Right forelimb (tissue), 1 donor: ENCODE measurements at regions not wholly inside any gene's neighbourhood (a gene's known extent, or its start where the extent isn't known, plus 50 kb on each side); places are given as distances from the start of the nearest gene placed in this dataset.
"Not testable (repeated sequence)": the region's sequence is repeated elsewhere in the genome, so short reads cannot be mapped to it uniquely, and the experiment has no call there.

Experiments used
- DNase-seq: peaks from one replicate; pipeline ENCODE4 v3.0.0-alpha.2; 2018

DNA sequence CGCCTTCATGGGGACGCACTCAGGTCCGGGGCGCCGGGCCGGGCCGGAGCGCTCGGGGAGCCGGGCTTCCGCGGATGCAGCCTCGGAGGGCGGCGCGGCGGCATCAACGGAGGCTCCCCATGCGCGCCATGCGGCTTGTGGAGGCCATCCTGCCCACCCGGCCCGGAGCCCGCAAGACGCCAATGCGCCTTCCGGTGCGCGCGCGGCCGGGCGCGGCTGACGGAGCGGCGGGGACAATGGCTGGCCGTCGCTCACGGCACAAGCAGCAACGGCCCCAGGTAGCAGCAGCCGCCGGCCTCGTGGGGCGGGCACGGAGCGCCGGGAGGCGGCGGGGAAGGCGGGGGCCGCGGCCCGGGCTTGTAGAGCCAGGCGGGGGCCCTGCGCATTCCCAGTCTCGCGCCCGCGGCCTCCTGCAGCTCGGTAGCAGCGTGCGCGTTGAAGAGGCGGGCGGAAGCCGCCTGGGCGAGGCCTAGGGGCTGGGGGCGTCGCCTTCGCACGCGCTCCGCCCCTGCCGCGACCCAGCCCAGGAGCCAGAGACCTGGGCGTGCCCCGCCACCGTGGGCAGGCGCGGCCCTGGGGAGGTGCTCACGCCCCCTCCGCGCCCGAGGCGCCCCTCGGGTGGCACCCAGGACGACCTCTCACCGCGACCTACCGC lies 168.6 kb upstream of the PRKX start:
- not testable (repeated sequence) for DNase-seq

DNA sequence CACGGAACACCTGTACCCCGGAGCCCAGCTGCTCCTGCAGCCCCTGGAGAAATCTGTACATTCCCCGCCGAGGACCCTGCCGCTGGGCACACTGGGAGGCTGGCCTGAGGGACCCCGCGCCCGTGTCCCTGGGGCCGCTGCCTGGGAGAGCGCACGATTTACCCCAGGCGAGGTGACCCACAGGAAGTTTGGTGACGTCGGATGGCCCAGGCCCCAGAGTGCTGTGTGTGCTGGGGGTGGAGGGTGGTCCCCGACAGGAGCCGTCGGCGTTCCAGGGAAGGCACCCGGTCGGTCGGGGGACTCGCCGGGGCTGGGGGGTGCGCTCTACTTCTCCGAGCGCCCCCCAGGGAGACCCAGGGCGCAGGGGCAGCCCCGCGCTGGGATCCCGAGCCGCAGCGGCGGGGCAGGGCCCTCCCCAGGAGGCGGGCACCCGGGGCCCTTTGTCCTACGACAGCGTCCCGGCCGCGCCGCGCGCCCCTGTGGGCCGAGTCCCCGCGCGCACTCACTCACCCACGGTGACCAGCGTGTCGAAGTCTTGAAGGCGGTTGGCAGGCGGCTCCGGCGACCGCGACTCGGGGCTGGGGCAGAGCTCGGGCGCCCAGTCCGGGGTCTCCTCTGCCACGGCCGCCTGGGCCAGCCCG lies 167.9 kb upstream of the PRKX start:
- DNase-seq, result not testable (repeated sequence)

DNA sequence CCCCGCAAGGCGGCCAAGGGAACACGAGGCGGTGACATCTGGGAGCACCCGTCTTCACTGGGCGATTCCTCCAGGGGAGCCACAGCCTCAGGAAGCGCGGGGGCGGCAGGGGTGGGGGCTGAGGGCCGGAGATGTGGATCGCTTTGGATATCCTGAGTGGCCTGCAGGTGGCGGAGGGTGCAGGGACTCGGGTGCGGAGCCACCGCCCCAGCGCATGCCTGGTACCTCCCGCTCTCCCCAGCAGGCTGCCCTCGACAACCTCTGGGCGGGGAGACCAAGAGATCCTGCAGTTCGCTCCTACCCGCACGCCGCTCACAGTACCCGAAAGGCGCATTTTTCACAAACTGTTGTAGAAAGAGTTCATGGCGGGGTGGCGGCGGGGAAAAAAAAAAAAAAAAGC lies 162.9 kb upstream of the PRKX start:
- DNase-seq, result not testable (repeated sequence)

DNA sequence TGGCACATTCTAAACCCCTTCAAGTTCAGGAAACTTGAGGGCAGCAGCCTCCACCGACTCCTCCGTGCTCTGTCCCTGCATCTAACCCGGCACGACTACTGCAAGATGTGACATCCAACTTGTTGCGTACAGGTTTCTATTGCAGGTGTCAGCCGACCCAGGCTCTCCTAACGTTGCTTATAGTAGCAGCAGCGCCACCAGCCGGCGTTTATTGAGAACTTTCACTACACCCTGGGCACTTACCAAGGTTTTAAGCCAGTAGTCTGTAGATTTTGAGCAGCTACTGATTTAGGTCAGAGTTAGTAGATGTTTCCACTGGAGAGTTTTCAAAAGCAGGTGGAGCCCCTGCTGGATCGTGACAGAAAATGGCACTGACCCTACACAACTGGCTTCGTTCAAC lies 162.2 kb upstream of the PRKX start:
- DNase-seq, result not testable (repeated sequence)

DNA sequence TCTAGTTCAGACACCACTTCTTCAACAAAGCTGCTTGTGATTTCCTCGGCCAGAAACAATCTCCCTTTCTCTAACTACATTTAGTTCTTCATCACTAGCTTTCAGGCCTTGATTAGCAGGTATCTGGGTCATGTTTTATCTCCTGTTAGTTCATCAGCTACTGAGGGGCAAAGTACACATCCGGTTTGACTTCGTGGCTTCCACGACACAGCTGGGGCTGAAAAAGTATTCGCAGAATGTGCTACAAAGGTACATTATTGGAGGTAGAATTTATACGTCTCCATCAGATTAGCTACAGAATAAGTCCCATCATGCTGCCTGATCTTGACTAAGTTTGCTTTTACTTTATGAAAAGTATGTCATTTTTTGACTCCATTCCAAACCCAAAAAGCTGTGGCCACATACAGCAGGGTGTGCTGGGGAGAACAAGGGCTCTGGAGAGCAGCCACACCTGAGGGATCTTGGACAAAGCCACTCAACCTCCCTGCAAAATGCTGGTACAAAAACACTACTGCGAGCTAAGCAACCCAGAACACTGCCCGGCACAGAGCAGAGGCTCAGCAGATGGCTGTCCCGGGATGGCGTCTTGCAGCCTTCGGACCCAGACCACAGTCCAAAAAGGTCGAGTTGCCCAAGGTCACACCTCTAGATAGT lies 158.9 kb upstream of the PRKX start:
- DNase-seq, result not testable (repeated sequence)

DNA sequence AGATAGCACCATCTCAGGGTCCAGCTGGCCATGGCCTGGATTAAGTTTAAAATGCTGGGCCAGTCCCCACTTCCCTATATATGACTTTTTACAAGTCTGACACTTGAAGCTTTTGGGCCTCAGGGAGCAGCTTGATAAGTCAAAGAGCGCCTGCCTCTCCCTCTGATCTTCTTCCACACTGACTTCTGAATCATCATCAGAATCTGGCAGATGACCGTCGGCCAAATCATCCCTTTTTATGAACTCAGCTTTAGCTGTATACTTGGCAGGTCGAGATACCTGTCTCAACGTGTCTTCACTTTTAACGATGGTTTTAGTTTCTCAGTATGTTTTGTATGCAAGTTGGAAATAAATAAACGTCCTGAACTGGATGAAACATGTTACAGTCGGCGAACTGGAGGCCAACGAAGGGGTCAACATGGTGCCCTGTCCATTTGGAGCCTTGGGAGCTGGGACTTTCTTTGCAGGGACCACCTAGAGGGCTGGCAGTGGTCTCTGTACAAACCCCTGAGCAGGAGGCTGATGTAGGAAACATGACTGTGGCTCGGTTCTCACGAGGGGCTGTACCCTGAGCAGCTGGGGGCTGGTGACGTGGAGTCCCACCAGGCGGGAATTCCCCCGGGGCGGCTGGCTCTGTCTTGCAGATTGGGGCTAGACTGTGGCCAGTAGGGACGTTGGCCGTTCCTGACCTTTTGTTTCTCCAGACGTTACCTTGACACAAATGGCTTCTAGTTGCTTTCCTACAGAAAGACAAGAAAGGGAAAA lies 153.8 kb upstream of the PRKX start:
- not testable (repeated sequence) for DNase-seq

DNA sequence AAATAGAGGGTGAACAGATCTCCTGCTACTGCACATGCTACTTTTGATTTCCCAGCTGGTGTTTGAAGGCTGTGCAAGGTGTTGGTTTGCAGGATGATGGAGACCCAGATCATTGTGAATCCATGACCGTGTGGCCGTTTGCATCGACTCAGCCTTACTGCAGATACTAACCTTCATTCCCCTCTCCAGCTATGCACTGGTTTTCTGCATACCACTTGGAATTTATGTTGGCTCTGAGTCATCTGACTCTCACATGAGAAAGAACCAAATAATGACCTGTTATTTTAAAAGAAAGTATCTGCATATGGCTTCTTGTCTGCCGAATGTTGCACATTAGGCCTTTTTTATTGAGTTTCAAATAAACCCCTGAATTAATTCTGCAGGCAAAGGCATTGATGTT lies 144.9 kb upstream of the PRKX start:
- DNase-seq, result not testable (repeated sequence)

DNA sequence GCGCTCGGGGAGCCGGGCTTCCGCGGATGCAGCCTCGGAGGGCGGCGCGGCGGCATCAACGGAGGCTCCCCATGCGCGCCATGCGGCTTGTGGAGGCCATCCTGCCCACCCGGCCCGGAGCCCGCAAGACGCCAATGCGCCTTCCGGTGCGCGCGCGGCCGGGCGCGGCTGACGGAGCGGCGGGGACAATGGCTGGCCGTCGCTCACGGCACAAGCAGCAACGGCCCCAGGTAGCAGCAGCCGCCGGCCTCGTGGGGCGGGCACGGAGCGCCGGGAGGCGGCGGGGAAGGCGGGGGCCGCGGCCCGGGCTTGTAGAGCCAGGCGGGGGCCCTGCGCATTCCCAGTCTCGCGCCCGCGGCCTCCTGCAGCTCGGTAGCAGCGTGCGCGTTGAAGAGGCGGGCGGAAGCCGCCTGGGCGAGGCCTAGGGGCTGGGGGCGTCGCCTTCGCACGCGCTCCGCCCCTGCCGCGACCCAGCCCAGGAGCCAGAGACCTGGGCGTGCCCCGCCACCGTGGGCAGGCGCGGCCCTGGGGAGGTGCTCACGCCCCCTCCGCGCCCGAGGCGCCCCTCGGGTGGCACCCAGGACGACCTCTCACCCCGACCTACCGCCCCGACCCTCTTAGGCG lies 130.2 kb upstream of the PRKX start:
- DNase-seq, result not testable (repeated sequence)

DNA sequence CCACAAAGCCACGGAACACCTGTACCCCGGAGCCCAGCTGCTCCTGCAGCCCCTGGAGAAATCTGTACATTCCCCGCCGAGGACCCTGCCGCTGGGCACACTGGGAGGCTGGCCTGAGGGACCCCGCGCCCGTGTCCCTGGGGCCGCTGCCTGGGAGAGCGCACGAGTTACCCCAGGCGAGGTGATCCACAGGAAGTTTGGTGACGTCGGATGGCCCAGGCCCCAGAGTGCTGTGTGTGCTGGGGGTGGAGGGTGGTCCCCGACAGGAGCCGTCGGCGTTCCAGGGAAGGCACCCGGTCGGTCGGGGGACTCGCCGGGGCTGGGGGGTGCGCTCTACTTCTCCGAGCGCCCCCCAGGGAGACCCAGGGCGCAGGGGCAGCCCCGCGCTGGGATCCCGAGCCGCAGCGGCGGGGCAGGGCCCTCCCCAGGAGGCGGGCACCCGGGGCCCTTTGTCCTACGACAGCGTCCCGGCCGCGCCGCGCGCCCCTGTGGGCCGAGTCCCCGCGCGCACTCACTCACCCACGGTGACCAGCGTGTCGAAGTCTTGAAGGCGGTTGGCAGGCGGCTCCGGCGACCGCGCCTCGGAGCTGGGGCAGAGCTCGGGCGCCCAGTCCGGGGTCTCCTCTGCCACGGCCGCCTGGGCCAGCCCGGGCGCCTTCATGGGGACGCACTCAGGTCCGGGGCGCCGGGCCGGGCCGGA lies 129.5 kb upstream of the PRKX start:
- not testable (repeated sequence) for DNase-seq

DNA sequence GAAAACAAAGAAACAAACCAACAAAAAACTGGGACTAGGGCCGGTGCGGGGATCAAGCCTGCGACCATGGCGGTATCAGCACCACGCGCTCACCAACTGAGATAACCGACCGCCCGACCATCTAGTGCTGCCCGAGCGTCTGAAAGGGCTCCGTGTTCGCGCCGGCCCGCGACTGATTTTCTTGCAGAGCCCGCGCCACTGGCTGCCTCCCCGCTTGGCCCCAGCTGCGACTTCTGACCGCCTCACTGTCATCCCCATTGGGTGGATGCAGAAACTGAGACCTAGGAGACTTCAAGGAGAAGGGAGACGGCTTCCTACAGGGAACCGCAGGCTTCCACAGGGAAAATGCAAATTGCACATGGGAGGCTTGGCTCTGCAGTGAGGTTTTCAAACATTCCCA lies 125.3 kb upstream of the PRKX start:
- DNase-seq, result not testable (repeated sequence)

DNA sequence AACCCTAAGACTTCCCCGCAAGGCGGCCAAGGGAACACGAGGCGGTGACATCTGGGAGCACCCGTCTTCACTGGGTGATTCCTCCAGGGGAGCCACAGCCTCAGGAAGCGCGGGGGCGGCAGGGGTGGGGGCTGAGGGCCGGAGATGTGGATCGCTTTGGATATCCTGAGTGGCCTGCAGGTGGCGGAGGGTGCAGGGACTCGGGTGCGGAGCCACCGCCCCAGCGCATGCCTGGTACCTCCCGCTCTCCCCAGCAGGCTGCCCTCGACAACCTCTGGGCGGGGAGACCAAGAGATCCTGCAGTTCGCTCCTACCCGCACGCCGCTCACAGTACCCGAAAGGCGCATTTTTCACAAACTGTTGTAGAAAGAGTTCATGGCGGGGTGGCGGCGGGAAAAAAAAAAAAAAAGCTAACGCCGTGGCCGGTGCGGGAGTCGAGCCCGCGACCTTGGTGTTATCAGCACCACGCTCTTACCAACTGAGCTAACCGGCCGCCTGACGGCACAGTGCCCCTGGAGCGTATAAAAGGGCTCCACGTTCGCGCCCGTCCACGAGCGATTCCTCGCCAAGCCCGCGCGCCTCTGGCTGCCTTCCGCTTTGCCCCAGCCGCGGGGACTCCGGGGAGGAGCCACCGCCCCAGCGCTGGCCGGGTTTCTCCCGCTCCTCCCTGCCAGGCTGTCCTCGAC lies 124.7 kb upstream of the PRKX start:
- DNase-seq, result not testable (repeated sequence)

DNA sequence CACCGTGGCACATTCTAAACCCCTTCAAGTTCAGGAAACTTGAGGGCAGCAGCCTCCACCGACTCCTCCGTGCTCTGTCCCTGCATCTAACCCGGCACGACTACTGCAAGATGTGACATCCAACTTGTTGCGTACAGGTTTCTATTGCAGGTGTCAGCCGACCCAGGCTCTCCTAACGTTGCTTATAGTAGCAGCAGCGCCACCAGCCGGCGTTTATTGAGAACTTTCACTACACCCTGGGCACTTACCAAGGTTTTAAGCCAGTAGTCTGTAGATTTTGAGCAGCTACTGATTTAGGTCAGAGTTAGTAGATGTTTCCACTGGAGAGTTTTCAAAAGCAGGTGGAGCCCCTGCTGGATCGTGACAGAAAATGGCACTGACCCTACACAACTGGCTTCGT lies 123.8 kb upstream of the PRKX start:
- DNase-seq, result not testable (repeated sequence)

DNA sequence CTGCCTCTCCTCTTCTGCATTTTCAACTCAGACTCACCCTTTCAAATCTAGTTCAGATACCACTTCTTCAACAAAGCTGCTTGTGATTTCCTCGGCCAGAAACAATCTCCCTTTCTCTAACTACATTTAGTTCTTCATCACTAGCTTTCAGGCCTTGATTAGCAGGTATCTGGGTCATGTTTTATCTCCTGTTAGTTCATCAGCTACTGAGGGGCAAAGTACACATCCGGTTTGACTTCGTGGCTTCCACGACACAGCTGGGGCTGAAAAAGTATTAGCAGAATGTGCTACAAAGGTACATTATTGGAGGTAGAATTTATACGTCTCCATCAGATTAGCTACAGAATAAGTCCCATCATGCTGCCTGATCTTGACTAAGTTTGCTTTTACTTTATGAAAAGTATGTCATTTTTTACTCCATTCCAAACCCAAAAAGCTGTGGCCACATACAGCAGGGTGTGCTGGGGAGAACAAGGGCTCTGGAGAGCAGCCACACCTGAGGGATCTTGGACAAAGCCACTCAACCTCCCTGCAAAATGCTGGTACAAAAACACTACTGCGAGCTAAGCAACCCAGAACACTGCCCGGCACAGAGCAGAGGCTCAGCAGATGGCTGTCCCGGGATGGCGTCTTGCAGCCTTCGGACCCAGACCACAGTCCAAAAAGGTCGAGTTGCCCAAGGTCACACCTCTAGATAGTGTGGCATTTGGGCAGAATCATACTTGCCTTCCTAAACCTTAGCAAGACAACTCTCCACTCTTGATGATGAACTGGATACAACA lies 120.5 kb upstream of the PRKX start:
- not testable (repeated sequence) for DNase-seq

DNA sequence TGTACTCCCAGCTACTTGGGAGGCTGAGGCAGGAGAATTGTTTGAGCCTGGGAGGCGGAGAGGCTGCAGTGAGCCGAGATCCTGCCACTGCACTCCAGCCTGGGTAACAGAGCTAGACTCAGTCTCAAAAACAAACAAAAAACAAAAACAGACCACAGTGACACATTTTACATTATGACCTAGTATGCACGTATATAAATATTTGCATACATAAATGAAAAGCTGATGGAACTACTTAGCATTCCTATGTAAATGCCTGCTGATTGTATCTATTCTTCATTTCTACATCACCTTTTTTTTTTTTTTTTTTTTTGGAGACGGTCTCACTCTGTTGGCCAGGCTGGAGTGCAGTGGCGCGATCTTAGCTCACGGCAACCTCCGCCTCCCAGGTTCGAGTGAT lies 116.6 kb upstream of the PRKX start:
- DNase-seq, result not testable (repeated sequence)

DNA sequence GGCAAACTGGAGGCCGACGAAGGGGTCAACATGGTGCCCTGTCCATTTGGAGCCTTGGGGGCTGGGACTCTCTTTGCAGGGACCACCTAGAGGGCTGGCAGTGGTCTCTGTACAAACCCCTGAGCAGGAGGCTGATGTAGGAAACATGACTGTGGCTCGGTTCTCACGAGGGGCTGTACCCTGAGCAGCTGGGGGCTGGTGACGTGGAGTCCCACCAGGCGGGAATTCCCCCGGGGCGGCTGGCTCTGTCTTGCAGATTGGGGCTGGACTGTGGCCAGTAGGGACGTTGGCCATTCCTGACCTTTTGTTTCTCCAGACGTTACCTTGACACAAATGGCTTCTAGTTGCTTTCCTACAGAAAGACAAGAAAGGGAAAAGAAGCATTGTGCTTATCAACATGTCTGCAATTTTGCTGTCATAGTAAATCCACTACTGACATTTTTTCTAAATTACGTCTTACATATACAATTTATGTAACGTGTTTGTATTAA lies 115.6 kb upstream of the PRKX start:
- not testable (repeated sequence) for DNase-seq

DNA sequence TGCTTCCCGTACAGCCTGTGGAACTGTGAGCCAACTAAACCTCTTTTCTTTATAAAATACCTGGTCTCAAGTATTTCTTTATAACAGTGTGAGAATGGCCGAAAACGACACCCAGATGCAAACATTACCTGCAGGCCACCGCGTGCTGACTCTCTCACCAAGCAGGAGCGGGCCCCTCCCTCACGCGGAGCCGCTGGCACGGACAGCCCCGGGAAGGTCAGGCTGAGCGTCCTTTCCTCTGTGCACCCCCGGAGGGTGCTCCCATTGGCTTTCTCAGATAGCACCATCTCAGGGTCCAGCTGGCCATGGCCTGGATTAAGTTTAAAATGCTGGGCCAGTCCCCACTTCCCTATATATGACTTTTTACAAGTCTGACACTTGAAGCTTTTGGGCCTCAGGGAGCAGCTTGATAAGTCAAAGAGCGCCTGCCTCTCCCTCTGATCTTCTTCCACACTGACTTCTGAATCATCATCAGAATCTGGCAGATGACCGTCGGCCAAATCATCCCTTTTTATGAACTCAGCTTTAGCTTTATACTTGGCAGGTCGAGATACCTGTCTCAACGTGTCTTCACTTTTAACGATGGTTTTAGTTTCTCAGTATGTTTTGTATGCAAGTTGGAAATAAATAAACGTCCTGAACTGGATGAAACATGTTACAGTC lies 115.1 kb upstream of the PRKX start:
- not testable (repeated sequence) for DNase-seq

DNA sequence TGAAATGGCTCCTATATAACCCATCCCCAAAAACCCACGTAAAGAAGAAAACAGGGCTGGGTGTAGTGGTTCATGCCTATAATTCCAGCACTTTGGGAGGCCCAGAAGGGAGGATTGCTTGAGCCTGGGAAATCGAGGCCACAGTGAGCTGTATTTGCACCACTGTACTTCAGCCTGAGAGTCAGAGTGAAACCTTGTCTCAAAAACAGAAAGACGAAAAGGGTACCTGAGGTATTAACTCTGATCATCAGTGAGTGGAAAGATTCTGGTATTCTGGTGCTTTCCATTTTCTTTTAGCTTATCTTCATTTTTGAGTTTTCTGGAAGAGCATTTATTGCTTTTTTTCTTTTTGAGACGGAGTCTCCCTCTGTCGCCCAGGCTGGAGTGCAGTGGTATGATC lies 110.6 kb upstream of the PRKX start:
- not testable (repeated sequence) for DNase-seq

DNA sequence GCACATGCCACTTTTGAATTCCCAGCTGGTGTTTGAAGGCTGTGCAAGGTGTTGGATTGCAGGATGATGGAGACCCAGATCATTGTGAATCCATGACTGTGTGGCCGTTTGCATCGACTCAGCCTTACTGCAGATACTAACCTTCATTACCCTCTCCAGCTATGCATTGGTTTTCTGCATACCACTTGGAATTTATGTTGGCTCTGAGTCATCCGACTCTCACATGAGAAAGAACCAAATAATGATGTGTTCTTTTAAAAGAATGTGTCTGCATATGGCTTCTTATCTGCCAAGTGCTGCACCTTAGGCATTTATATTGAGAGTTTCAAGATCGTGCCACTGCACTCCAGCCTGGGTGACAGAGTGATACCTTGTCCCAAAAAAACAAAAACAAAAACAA lies 106.7 kb upstream of the PRKX start:
- no peak for DNase-seq

DNA sequence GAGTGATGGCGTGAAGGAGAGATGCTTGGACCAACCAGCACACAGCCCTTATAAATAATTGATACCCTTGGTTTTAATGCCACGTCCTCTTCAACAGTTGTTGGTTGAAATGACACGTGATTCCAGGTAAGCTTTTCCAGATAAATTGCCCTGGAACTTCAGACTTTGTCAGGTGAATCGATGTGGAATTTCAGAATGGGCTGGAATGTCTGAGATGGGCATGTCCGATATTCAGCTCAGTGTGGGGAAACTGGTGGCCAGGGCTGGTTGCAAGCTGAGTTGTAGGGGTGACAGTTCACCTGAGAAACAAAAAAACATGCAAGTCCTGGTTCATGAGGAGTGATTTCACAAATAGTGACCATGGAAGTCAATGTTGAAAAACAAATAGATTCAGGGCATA lies 104.0 kb upstream of the PRKX start:
- DNase-seq, result not testable (repeated sequence)
